HG03159 (cell line): ENCODE measurements at regions not wholly inside any gene's neighbourhood (a gene's known extent, or its start where the extent isn't known, plus 50 kb on each side); places are given as distances from the start of the nearest gene placed in this dataset.

Source experiments
- ATAC-seq: cut with Tn5 transposase; IDR thresholded peaks from one replicate; pipeline ENCODE4 v1.9.1; 2021; ENCODE audit warnings: mild to moderate bottlenecking, moderate library complexity; ENCODE audit not compliant: unreplicated experiment

GRCh38 chr2:12382366-12382765 is 334.4 kb upstream of the TRIB2 start:
- ATAC-seq, result no peak

DNA sequence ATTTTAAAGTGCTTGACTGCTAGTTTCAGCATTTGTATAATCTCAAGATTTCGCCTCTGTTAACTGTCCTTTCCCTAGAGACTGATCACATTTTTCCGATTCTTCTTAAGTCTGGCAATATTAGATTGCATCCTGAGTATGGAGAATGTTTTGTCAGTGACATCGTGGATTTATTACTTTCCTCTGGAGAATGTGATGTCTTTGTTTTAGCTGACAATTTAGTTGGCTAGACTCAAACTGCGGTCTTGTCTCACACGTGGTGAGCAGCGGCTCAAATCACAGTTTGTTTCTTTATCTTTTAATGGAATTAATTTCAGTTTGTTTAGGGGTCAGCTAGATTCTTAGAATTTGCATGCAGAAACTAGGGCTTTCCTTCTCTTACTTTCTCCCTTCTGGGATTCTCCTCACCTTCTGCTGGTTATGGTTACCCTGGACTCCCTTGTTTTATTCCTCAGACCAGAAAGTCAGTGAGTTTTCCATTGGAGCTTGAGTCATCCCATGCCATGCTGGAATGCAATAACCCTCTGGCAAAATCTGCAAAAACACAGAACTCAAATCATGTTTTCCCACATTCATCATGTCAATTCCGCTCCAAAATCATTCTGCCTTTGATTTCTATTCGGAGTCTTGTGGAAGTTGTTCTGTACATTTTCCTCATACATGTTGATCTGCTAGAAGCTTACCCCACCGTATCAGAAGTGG is 327.2 kb upstream of the TRIB2 start:
- no peak for ATAC-seq

DNA sequence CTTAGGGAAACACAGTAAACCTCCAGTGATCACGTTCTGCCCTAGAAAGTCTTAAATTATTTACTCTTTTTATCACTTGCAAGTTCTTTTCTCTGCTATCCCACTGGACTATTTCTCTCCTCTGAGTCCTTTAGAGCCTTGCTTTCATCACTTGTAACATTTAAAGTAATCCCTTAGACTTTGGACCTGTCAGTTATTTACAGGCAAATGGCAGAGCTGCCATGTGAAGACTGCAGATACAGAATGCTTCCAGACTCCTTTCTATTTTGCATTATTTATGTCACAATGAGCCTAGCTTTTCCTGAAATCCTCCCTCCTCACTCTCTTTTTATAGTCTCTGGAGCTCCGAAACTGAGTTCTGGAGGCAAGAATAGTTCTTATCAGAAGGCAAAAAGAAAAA is 325.6 kb upstream of the TRIB2 start:
- no peak for ATAC-seq

GRCh38 chr2:12396699-12397098 is 320.0 kb upstream of the TRIB2 start:
- ATAC-seq, result no peak

GRCh38 chr2:12397854-12398253 is 318.9 kb upstream of the TRIB2 start:
- ATAC-seq, result no peak

GRCh38 chr2:12399240-12399639 is 317.5 kb upstream of the TRIB2 start:
- no peak for ATAC-seq

DNA sequence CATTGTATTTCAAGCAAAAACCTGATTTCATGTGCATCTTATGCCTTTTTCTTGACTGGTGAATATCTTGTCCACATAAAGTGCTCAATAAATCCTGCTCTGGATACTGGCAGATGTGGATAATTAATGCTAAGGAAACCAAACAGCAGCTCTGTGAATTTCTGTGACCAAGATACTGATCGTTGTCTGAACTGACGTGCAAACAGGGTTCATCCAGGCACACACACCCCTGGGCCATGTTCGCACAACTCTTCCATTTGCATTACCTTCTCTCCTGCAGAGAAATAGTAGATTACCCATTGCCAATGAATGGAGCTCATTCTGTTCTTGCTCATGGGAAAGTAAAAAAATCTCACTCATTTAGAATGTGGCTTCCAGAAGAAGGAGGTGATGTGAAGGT is 316.2 kb upstream of the TRIB2 start:
- ATAC-seq, result no peak

DNA sequence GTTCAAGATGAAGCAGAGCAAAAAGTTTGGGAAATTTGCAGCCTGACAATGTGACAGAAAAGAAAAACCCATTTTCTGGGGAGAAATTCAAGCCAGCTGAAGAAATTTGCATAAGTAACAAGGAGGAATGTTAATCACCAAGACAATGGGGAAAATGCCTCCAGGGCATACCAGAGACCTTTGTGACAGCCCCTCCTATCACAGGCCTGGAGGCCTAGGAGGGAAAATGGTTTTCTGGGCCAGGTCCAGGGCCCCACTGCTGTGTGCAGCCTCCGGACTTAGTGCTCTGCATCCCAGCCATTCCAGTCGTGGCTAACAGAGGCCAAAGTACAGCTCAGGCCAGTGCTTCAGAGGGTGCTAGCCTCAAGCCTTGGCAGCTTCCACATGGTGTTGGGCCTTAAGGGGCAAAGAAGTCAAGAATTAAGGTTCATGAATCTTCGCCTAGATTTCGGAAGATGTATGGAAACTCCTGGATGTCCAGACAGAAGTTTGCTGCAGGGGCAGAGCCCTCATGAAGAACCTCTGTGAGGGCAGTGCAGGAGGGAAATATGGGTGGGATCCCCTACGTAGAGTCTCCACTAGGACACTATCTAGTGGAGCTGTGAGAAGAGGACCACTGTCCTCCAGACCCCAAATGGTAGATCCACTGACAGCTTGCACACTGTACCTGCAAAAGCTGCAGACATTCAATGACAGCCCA is 314.1 kb upstream of the TRIB2 start:
- ATAC-seq, result no peak

- ATAC-seq, result no peak
Measured at GRCh38 chr2:12404497-12404896, 312.2 kb upstream of the TRIB2 start.

GRCh38 chr2:12407160-12407559 is 309.6 kb upstream of the TRIB2 start:
- ATAC-seq, result no peak

DNA sequence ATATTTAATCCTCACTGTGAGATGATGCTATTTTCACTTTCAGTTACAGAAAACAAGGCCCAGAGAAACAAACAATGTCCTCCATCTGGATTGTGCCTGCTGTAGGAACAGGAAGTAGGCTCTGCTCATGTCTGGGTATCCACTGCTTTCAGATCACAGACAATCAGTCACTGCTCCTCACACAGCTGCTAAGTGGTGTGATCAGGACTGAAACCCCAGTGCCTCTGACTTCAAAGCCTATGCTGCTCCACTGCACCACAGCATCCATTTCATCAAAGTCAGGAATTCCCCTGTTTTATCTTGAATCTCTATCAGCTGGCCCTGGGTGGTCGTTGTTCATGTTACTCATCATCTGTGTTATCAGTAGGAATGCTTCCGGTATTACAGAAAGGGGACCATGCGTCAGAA is 303.8 kb upstream of the TRIB2 start:
- peak; percentile 98 for ATAC-seq

GRCh38 chr2:12415536-12415935 is 301.2 kb upstream of the TRIB2 start:
- ATAC-seq, result no peak

DNA sequence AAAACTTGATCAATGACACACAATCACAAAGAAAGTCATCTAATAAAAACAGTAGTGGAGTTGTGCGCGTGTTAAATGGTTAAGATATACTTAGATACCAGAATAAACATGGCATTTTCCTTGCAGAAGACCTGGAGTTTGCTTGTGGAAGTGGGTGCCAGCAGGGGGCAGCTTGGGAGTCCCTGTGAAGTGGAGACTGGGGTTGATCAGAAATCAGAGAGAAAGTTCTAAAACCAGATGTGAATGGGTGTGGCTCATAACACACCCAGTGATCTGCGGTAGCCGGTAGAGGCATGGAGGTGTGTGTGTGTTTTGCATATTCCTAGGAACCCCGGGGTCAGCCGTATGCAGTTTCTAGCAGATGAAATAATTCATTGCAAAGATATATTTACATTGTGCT is 300.1 kb upstream of the TRIB2 start:
- no peak for ATAC-seq

GRCh38 chr2:12417786-12418185 is 298.9 kb upstream of the TRIB2 start:
- ATAC-seq, result no peak

DNA sequence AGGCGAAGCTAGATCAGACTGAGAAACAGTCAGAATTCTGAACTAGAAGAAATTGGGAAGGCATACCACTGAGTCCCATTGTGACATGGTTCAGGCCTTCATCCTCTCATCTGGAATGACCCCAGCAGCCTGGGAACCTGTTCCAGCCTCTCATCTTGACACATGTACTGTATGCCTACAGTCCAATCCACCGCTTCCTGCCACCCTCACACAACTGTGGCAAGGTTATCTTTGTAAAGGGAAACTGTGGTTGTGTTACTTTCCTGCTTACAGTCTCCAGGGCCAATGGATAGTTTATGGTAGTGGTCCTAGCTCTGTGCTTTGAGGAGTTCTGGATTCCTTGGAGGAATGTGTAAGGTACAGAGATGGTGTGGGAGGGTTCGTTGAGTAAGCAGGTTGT is 296.9 kb upstream of the TRIB2 start:
- no peak for ATAC-seq

DNA sequence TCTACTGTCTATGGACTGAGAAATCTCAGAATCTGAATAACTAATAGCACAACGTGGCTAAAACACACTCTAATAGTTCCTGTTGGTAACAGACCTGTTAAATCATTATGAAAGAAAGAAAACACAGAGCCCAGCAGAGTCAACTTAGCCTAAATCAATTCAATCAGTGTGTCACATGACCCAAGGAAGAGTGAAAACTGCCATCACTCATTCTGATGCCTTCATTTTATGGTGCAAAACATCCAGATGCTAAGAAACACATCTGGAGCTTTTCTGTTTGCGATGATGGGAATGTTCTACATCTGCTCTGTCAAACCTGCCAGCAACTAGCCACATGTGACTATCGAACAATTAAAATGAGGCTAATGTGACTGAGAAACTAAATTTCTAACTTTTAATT is 295.7 kb upstream of the TRIB2 start:
- no peak for ATAC-seq

DNA sequence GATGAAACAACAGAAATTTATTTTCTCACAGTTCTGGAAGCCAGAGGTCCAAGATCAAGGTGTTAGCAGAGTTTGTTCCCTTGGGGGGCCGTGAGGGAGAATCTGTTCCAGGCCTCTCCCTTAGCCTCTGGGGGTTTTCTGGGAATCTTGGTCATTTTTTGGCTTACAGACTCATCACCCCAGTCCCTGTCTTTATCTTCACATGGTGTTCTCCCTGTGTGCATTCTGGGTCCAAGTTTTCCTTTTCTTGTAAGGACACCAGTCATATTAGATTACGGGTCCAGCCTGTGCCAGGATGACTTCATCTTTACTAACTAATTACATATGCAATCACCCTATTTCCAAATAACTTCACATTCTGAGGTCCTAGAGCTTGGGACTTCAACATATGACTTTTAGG is 292.5 kb upstream of the TRIB2 start:
- ATAC-seq, result no peak

DNA sequence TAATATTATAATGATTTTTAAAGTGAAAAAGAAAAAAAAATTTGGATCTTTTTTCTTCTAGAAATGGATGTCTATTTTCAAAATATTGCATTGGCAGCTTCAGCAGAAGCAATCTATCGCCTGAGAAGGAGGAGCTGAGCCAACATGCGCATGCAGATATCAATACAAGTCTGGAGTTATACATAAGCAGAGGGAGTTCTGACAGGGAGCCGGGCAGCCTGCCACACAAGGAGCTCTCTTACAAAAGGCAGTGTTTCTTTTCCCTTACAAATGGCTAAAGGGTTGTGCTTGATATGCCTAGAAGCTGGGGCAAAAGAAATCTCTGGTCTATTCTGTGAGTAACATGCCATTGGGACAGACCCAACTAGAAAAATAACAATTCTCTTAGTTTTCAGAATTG is 291.9 kb upstream of the TRIB2 start:
- no peak for ATAC-seq

DNA sequence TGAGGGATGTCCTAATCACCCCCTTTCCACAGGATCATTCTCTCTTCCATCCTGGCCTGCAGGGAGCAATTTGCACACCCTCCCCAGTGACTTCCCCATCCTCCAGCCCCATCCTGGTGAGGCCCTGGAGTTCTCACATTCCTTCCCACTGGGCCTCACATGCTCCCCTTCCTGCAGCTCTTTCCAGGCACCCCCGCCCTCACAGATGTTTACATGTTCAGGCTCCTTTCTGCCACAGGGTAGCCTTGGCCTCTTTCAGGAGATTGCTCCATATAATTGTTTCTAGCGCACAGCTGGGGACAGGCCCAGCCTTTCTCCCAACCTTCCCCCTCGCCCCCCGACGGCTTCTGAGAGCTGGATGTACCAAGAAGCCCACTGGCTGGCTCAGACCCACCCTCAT is 288.4 kb upstream of the TRIB2 start:
- ATAC-seq, result no peak

DNA sequence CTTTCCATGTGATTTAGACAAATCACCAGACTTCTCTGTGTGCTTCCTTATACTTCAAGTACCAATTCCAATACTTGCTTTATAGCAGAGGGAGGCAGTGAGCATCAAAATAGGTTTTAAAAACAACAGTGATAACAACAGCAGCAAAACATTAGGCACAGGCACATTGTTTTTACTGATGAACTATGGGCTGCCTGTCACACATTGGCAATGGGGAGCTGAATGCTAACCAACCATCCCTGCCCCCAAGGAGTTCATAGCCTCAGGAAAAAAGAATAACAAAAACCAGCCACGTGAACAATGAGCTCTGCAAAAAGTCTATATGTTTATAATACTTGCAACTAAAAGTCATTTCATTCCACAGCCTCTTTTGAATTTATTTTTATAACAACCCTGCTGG is 287.9 kb upstream of the TRIB2 start:
- ATAC-seq, result no peak

DNA sequence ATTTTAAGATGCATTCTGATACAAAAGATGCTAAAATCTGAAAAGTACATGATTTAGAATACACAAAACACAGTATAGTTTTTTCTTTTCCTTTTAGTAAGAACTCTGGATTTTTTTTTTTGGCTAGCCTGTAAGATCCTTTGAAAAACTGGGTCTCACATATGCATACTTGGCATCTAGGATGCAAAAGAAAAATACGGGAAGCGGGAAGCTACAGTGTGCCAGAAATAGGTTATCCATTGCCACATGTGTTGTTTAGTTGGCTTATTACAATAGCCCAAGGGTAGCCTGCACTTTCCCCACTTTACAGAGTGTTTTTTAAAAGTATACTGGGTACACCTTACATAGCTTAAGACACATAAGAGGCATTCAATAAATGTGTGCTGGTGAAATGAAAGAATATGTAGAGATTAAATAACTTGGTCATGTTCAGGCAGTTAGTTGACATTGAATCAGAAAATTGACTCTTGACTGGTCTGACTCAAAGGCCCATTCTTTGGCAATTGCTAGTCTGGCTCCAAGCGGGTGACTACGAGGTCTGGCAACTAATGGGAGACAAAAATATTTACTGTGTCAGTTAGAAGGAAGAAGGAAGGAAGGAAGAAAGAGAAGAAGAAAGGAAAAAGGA is 286.8 kb upstream of the TRIB2 start:
- ATAC-seq, result no peak

DNA sequence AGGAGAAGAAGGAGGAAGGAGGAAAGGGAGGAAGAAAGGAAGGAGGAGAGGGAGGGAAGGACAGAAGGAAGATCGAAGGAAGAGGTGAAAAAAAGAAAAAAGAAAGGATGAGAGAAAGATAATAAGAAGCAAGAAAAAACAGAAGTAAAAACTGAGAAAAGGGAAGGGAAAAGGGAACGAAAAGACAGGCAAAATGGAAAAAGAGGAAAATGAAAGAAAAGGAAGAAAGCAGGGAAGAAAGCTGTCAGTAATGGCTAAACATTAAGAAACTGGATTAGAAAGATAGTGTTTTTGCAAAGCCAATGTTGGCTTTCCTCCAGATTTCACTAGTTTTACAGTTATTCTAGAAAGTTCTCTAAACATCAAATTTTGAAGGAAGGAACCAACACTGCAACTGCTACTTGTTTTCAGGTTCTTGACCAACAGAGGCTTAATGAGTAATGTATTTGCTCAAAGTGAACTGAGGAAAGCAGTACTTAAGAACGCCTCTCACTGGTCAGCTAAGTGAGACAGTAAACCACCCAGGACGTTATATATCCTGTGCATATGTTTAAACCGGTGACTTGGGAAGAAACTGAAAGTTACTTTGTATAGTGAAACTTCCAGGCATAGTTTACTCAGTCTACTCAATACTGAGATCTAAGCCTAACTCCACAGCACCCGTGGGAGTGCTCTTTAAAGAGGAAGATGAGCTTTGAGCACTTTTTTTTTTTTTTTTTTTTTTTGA is 286.2 kb upstream of the TRIB2 start:
- peak; percentile 99 for ATAC-seq
